Naive thymus-derived CD4-positive, alpha-beta T cell (primary cell): ENCODE measurements at regions not wholly inside any gene's neighbourhood (a gene's known extent, or its start where the extent isn't known, plus 50 kb on each side); places are given as distances from the start of the nearest gene placed in this dataset.
A peak's percentile ranks its signal among the peaks of the same experiment; 100 is the strongest.

ENCODE experiments used
- ATAC-seq: fragments of 150-1000 bp; cut with Tn5 transposase; 2 replicates; pipeline ENCODE4 v1.10.0; 2021; ENCODE audit warnings: mild to moderate bottlenecking, moderate library complexity
- CTCF ChIA-PET: fragments of 350-600 bp; sonication (Branson Sonifier 250); formaldehyde crosslinking; loops from one replicate; lab custom pipeline; 2021; ENCODE audit warnings: antibody characterized with exemption; lab: Charles Lee
- POLR2A ChIA-PET: fragments of 350-600 bp; sonication (Branson Sonifier 250); formaldehyde crosslinking; loops from one replicate; lab custom pipeline; 2021; ENCODE audit warnings: antibody characterized with exemption, inconsistent platforms; lab: Charles Lee
- DNase-seq, 9 donors: peaks; one replicate each; pipeline versions ENCODE4 v3.0.0 to v3.0.0-alpha.2; 2020 to 2022; ENCODE audit warnings: mixed read lengths in 1 of 9
- H3K27ac ChIP-seq: one replicate; pipeline ENCODE4 v1.7.0; 2013; ENCODE audit warnings: mild to moderate bottlenecking, low read depth, low read length, moderate library complexity
- H3K27me3 ChIP-seq, 2 donors: one replicate each; pipeline ENCODE4 v1.7.0; 2013; ENCODE audit warnings: low read length in 2 of 2, mild to moderate bottlenecking in 2 of 2, moderate library complexity in 2 of 2; ENCODE audit not compliant: control insufficient read depth in 2 of 2, insufficient read depth in 2 of 2
- H3K36me3 ChIP-seq, 3 experiments: 1 replicate in 2 of 3; 2 replicates in 1 of 3; pipeline ENCODE4 v1.7.0; 2013; ENCODE audit warnings: low read length in 3 of 3, mild to moderate bottlenecking in 3 of 3, moderate library complexity in 1 of 3; ENCODE audit not compliant: insufficient read depth in 3 of 3, control insufficient read depth in 2 of 3
- H3K4me1 ChIP-seq, 2 donors: one replicate each; pipeline ENCODE4 v1.7.0; 2013; ENCODE audit warnings: low read length in 2 of 2, mild to moderate bottlenecking in 2 of 2, moderate library complexity in 1 of 2; ENCODE audit not compliant: control insufficient read depth in 2 of 2, insufficient read depth in 2 of 2
- H3K4me3 ChIP-seq: 2 replicates; pipeline ENCODE4 v1.7.0; 2013; ENCODE audit warnings: mild to moderate bottlenecking, low read length
- H3K9me3 ChIP-seq, 3 experiments: 1 replicate in 2 of 3; 2 replicates in 1 of 3; pipeline ENCODE4 v1.7.0; 2013; ENCODE audit warnings: low read length in 3 of 3; ENCODE audit not compliant: control insufficient read depth in 2 of 3
- H3K27ac Mint-ChIP-seq, 9 donors: one replicate each; pipeline ENCODE4 v1.8.0; 2020 to 2022; ENCODE audit warnings: mixed read lengths in 9 of 9, mild to moderate bottlenecking in 8 of 9, moderate library complexity in 5 of 9, inconsistent platforms in 2 of 9
- H3K27me3 Mint-ChIP-seq, 5 donors: one replicate each; pipeline ENCODE4 v1.8.0; 2021 to 2022; ENCODE audit warnings: mixed read lengths in 5 of 5, mild to moderate bottlenecking in 1 of 5
- H3K36me3 Mint-ChIP-seq, 5 donors: one replicate each; pipeline ENCODE4 v1.8.0; 2020 to 2022; ENCODE audit warnings: mixed read lengths in 5 of 5, mild to moderate bottlenecking in 3 of 5, inconsistent platforms in 1 of 5
- H3K4me1 Mint-ChIP-seq, 7 donors: one replicate each; pipeline ENCODE4 v1.8.0; 2020 to 2022; ENCODE audit warnings: mixed read lengths in 7 of 7, mild to moderate bottlenecking in 3 of 7, inconsistent platforms in 1 of 7
- H3K4me3 Mint-ChIP-seq, 10 donors: one replicate each; pipeline ENCODE4 v1.8.0; 2020 to 2022; ENCODE audit warnings: mild to moderate bottlenecking in 10 of 10, mixed read lengths in 10 of 10, moderate library complexity in 6 of 10, inconsistent platforms in 2 of 10
- H3K9me3 Mint-ChIP-seq, 11 donors: one replicate each; pipeline ENCODE4 v1.8.0; 2020 to 2022; ENCODE audit warnings: mixed read lengths in 11 of 11, mild to moderate bottlenecking in 4 of 11, inconsistent platforms in 1 of 11, moderate library complexity in 1 of 11
- intact Hi-C, 2 donors: fragments of 100-400 bp; cut with micrococcal nuclease; formaldehyde crosslinking; loops; one replicate each; pipeline ENCODE4 v1.15.1; 2023

GRCh38 chr14:101634202-101634849 is 73.0 kb downstream of the DIO3 start:
- H3K27ac ChIP-seq = no peak overlapping the region
- Mint-ChIP-seq H3K27me3 (peaks cover 10 to 20% (median 15%) of the 10 kb centered on the region in 5 donors), H3K36me3 (no peaks in the 10 kb centered on the region), H3K4me3 (peak overlapping the region in 1 of 10 donors; percentile 2), H3K9me3 (peaks cover 0 to 1% (median 0%) of the 10 kb centered on the region in 11 donors), H3K4me1 (peaks cover 0 to 7% (median 3%) of the 10 kb centered on the region in 7 donors), H3K27ac (no peak overlapping the region)
- no peaks in the 10 kb centered on the region for H3K27me3 ChIP-seq
- ATAC-seq (no peak), DNase-seq (no peak)
- intact Hi-C loops = no loop called here
- POLR2A ChIA-PET = no interaction called here
- H3K4me3 ChIP-seq = no peak overlapping the region
- H3K4me1 ChIP-seq = no peaks in the 10 kb centered on the region
- no peaks in the 10 kb centered on the region for H3K9me3 ChIP-seq
- H3K36me3 ChIP-seq = no peaks in the 10 kb centered on the region
- CTCF ChIA-PET = no interaction called here

- H3K9me3 ChIP-seq = no peaks in the 10 kb centered on the region
- no peak overlapping the region for H3K27ac ChIP-seq
- intact Hi-C loops = no loop called here
- no peaks in the 10 kb centered on the region for H3K4me1 ChIP-seq
- Mint-ChIP-seq H3K4me1 (peaks cover 0 to 7% (median 3%) of the 10 kb centered on the region in 7 donors), H3K27me3 (peaks cover 10 to 22% (median 17%) of the 10 kb centered on the region in 5 donors), H3K27ac (no peak overlapping the region), H3K4me3 (no peak overlapping the region), H3K9me3 (peaks cover 0 to 1% (median 0%) of the 10 kb centered on the region in 11 donors), H3K36me3 (no peaks in the 10 kb centered on the region)
- ChIA-PET POLR2A (no interaction called here), CTCF (no interaction called here)
- no peak for DNase-seq
- H3K36me3 ChIP-seq = no peaks in the 10 kb centered on the region
- no peak for ATAC-seq
- H3K27me3 ChIP-seq = no peaks in the 10 kb centered on the region
- no peak overlapping the region for H3K4me3 ChIP-seq
Measured at GRCh38 chr14:101634850-101635748, 73.8 kb downstream of the DIO3 start.

GRCh38 chr14:101635749-101636560 is 74.7 kb downstream of the DIO3 start:
- Mint-ChIP-seq H3K4me1 (peaks cover 0 to 7% (median 3%) of the 10 kb centered on the region in 7 donors), H3K36me3 (no peaks in the 10 kb centered on the region), H3K27me3 (peaks cover 10 to 28% (median 17%) of the 10 kb centered on the region in 5 donors), H3K4me3 (no peak overlapping the region), H3K9me3 (peaks cover 0 to 1% (median 0%) of the 10 kb centered on the region in 11 donors), H3K27ac (no peak overlapping the region)
- Histone ChIP-seq H3K4me1 (no peaks in the 10 kb centered on the region), H3K27ac (no peak overlapping the region), H3K4me3 (no peak overlapping the region), H3K9me3 (no peaks in the 10 kb centered on the region), H3K27me3 (no peaks in the 10 kb centered on the region), H3K36me3 (no peaks in the 10 kb centered on the region)
- intact Hi-C loops = no loop called here
- DNase-seq (no peak), ATAC-seq (no peak)
- ChIA-PET CTCF (interaction anchor here (0.9 kb wide), 1 partner anchor 9 kb away, joined by 3 read pairs; no protein-coding TSS in a partner anchor), POLR2A (no interaction called here)

- H3K4me1 ChIP-seq = no peaks in the 10 kb centered on the region
- Mint-ChIP-seq H3K27me3 (peaks cover 28 to 46% (median 35%) of the 10 kb centered on the region in 5 donors), H3K4me3 (no peak overlapping the region), H3K4me1 (peaks cover 0 to 5% (median under 1%) of the 10 kb centered on the region in 7 donors), H3K27ac (no peak overlapping the region), H3K36me3 (peaks cover 0 to 3% (median 0%) of the 10 kb centered on the region in 5 donors), H3K9me3 (peaks cover 0 to 4% (median 0%) of the 10 kb centered on the region in 11 donors)
- H3K9me3 ChIP-seq = no peaks in the 10 kb centered on the region
- no peak for DNase-seq
- no peak overlapping the region for H3K27ac ChIP-seq
- intact Hi-C loops = no loop called here
- H3K27me3 ChIP-seq = no peaks in the 10 kb centered on the region
- no peaks in the 10 kb centered on the region for H3K36me3 ChIP-seq
- ATAC-seq = no peak
- ChIA-PET CTCF (no interaction called here), POLR2A (no interaction called here)
- no peak overlapping the region for H3K4me3 ChIP-seq
Measured at GRCh38 chr14:101639241-101639833, 78.0 kb downstream of the DIO3 start.

- H3K27ac Mint-ChIP-seq = no peak overlapping the region
Measured at GRCh38 chr14:101643651-101644050, 82.4 kb downstream of the DIO3 start.

GRCh38 chr14:101654051-101654450 is 92.8 kb downstream of the DIO3 start:
- ATAC-seq = no peak
- Mint-ChIP-seq H3K27ac (no peak overlapping the region), H3K4me1 (peaks cover 0 to 6% (median 0%) of the 10 kb centered on the region in 7 donors), H3K27me3 (peaks cover 4 to 65% (median 22%) of the 10 kb centered on the region in 5 donors), H3K9me3 (peaks cover 0 to 14% (median 7%) of the 10 kb centered on the region in 11 donors), H3K36me3 (peaks cover 0 to 9% (median 0%) of the 10 kb centered on the region in 5 donors), H3K4me3 (no peak overlapping the region)
- ChIA-PET POLR2A (no interaction called here), CTCF (no interaction called here)
- H3K27me3 ChIP-seq = peaks cover 0 to 3% of the 10 kb centered on the region in 2 donors
- no peak overlapping the region for H3K4me3 ChIP-seq
- intact Hi-C loops = no loop called here
- DNase-seq = no peak
- H3K4me1 ChIP-seq = no peaks in the 10 kb centered on the region
- H3K9me3 ChIP-seq = no peaks in the 10 kb centered on the region
- no peak overlapping the region for H3K27ac ChIP-seq
- no peaks in the 10 kb centered on the region for H3K36me3 ChIP-seq

More at GRCh38 chr14:101643651-101644050, 82.4 kb downstream of the DIO3 start:
- no peaks in the 10 kb centered on the region for H3K9me3 ChIP-seq
- DNase-seq = no peak
- peaks cover 0 to 7% (median 0%) of the 10 kb centered on the region in 5 donors for H3K36me3 Mint-ChIP-seq
- no peaks in the 10 kb centered on the region for H3K27me3 ChIP-seq
- ChIA-PET CTCF (no interaction called here), POLR2A (interaction anchor here (0.6 kb wide), 1 partner anchor 438 kb away, joined by 3 read pairs; no protein-coding TSS in a partner anchor)
- no peaks in the 10 kb centered on the region for H3K4me1 ChIP-seq
- peaks cover 19 to 67% (median 26%) of the 10 kb centered on the region in 5 donors for H3K27me3 Mint-ChIP-seq
- intact Hi-C loops = no loop called here
- H3K4me1 Mint-ChIP-seq = peaks cover 0 to 3% (median 0%) of the 10 kb centered on the region in 7 donors
- H3K9me3 Mint-ChIP-seq = peaks cover 0 to 22% (median 8%) of the 10 kb centered on the region in 11 donors
- no peak overlapping the region for H3K4me3 Mint-ChIP-seq
- H3K4me3 ChIP-seq = no peak overlapping the region
- ATAC-seq = no peak
- H3K36me3 ChIP-seq = no peaks in the 10 kb centered on the region
- no peak overlapping the region for H3K27ac ChIP-seq
